ENCODE measurements at regions not wholly inside any gene's neighbourhood (a gene's known extent, or its start where the extent isn't known, plus 50 kb on each side); places are given as distances from the start of the nearest gene placed in this dataset.

DNA sequence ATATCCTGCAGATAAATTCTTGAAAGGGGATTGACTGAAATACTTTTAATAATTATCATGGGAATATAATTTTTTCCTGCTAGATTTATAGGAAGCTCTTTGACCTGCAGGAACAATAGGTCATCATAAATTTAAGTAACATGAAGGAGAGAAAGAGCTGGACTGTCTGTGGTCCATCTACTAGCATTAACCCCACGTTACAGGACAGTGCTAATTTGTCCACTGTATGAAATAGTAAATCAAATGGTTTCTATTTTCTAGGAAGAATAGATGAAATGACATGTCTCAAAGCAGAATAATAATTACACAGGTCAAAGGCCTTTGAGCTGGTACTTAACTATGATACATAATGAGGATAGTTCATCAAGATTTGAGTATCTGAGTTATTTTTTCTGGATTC is 825.4 kb upstream of the CNTN5 start:
- TF ChIP-seq EZH2phosphoT487 (IDR thresholded peaks at IDR 0.05) (no peak), EZH2 (IDR thresholded peaks at IDR 0.05) (no peak)
- TF ChIP-seq, protein P1, sequence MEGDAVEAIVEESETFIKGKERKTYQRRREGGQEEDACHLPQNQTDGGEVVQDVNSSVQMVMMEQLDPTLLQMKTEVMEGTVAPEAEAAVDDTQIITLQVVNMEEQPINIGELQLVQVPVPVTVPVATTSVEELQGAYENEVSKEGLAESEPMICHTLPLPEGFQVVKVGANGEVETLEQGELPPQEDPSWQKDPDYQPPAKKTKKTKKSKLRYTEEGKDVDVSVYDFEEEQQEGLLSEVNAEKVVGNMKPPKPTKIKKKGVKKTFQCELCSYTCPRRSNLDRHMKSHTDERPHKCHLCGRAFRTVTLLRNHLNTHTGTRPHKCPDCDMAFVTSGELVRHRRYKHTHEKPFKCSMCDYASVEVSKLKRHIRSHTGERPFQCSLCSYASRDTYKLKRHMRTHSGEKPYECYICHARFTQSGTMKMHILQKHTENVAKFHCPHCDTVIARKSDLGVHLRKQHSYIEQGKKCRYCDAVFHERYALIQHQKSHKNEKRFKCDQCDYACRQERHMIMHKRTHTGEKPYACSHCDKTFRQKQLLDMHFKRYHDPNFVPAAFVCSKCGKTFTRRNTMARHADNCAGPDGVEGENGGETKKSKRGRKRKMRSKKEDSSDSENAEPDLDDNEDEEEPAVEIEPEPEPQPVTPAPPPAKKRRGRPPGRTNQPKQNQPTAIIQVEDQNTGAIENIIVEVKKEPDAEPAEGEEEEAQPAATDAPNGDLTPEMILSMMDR (IDR thresholded peaks at IDR 0.05) = no peak
- Histone ChIP-seq H3K4me1 (no peaks in the 10 kb centered on the region), H3K36me3 (no peaks in the 10 kb centered on the region), H3K9me3 (ENCODE audit: low read depth) (no peaks in the 10 kb centered on the region), H3K4me3 (no peak overlapping the region), H3F3A (ENCODE audit: low read depth) (no peaks in the 10 kb centered on the region), H2AFZ (replicated peaks) (no peak overlapping the region), H3K27me3 (no peaks in the 10 kb centered on the region), H3K79me2 (ENCODE audit: low read depth) (no peaks in the 10 kb centered on the region), H3K4me2 (no peak overlapping the region), H4K20me1 (ENCODE audit: low read depth) (no peaks in the 10 kb centered on the region), H3K9ac (no peak overlapping the region), H3K27ac (no peak overlapping the region)
- H3K27ac Mint-ChIP-seq = no peak overlapping the region
- no peaks in the 10 kb centered on the region for H3K9me3 Mint-ChIP-seq
- H3K4me3 Mint-ChIP-seq = no peak overlapping the region
- no peak for DNase-seq (ENCODE audit: low spot score)
- no peaks in the 10 kb centered on the region for H3K27me3 Mint-ChIP-seq (ENCODE audit: insufficient read depth, low read depth)
- no peaks in the 10 kb centered on the region for H3K36me3 Mint-ChIP-seq
- H3K4me1 Mint-ChIP-seq = no peaks in the 10 kb centered on the region

DNA sequence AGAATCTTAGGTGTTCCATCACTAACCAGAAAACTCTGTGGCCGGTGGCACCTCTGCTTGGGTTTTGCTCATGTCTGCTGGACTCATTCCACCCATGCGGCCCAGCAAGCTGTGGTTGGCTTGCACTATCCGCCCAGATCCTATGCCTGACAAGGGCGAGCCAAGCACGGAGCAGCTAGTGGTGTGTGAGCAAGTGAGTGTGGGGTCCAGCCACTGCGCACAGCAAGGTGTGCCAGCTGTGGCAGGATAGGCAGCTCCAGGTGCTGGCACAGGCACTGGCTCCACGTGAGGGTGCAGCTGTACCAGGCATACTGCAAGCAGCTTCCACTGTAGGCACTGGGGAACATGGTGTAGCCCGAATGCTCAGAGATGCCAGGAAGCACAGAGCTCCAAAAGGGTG is 813.7 kb upstream of the CNTN5 start:
- DNase-seq (ENCODE audit: low spot score) = no peak
- Histone ChIP-seq H3K4me2 (no peak overlapping the region), H3K9me3 (ENCODE audit: low read depth) (no peaks in the 10 kb centered on the region), H3K9ac (no peak overlapping the region), H4K20me1 (ENCODE audit: low read depth) (no peaks in the 10 kb centered on the region), H3F3A (ENCODE audit: low read depth) (no peaks in the 10 kb centered on the region), H2AFZ (replicated peaks) (no peak overlapping the region), H3K79me2 (ENCODE audit: low read depth) (no peaks in the 10 kb centered on the region), H3K27me3 (no peaks in the 10 kb centered on the region), H3K36me3 (no peaks in the 10 kb centered on the region), H3K4me3 (no peak overlapping the region), H3K4me1 (no peaks in the 10 kb centered on the region), H3K27ac (no peak overlapping the region)
- Mint-ChIP-seq H3K4me3 (no peak overlapping the region), H3K36me3 (no peaks in the 10 kb centered on the region), H3K4me1 (no peaks in the 10 kb centered on the region), H3K9me3 (no peaks in the 10 kb centered on the region), H3K27ac (no peak overlapping the region), H3K27me3 (ENCODE audit: insufficient read depth, low read depth) (no peaks in the 10 kb centered on the region)
- TF ChIP-seq, protein P1 (IDR thresholded peaks at IDR 0.05) = no peak
- no peak for TF ChIP-seq EZH2phosphoT487 (IDR thresholded peaks at IDR 0.05)
- no peak for TF ChIP-seq EZH2 (IDR thresholded peaks at IDR 0.05)

DNA sequence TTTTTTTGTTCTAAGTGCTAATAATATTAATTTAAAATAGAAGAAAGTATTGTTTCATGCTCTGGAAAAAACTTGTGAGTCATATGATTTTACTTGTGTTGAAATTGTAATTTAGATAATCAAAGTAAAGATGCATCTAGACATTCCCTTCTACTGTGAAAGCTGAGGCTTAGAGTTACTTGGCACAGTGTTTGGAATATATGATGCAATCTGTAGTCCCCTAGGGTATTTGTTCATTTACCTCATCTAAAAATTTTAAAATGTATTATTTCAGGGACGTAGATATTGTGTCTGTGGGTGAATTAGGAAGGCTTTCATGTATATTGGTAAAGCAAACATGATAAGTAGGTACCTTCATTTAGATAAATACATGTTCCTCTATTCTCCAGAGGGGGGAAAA is 793.5 kb upstream of the CNTN5 start:
- Mint-ChIP-seq H3K4me1 (no peaks in the 10 kb centered on the region), H3K4me3 (no peak overlapping the region), H3K9me3 (no peaks in the 10 kb centered on the region), H3K27ac (no peak overlapping the region), H3K27me3 (ENCODE audit: insufficient read depth, low read depth) (no peaks in the 10 kb centered on the region), H3K36me3 (no peaks in the 10 kb centered on the region)
- H3K27me3 ChIP-seq = no peaks in the 10 kb centered on the region
- H3K4me1 ChIP-seq = no peaks in the 10 kb centered on the region
- no peak overlapping the region for H3K4me3 ChIP-seq
- H3K4me2 ChIP-seq = no peak overlapping the region
- no peak overlapping the region for H2AFZ ChIP-seq (replicated peaks)
- H3K27ac ChIP-seq = no peak overlapping the region
- no peaks in the 10 kb centered on the region for H4K20me1 ChIP-seq (ENCODE audit: low read depth)
- H3K36me3 ChIP-seq = no peaks in the 10 kb centered on the region
- TF ChIP-seq EZH2 (IDR thresholded peaks at IDR 0.05) = no peak
- no peak for TF ChIP-seq EZH2phosphoT487 (IDR thresholded peaks at IDR 0.05)
- TF ChIP-seq, protein P1 (IDR thresholded peaks at IDR 0.05) = no peak
- no peak for DNase-seq (ENCODE audit: low spot score)
- H3K9ac ChIP-seq = no peak overlapping the region
- no peaks in the 10 kb centered on the region for H3K9me3 ChIP-seq (ENCODE audit: low read depth)
- H3F3A ChIP-seq (ENCODE audit: low read depth) = no peaks in the 10 kb centered on the region
- H3K79me2 ChIP-seq (ENCODE audit: low read depth) = no peaks in the 10 kb centered on the region

DNA sequence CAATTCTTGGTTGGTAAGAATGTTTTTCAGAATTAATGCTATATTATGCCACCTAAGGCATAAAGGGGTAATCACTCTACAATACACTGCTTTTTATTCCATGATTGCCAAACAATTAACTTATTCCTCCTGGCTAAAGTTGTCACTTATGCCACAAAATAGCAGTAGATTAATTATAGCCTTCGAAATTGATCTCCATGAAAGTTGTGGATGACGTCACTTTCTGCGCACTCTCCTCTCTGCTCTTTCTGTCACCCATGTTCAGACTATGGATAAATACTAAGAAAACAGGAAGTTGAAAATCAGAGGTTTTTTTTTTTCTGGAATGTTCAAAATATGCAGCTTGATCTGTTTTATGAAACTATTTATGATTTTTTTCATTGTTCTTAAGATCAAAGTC is 790.1 kb upstream of the CNTN5 start:
- TF ChIP-seq, protein P1 (IDR thresholded peaks at IDR 0.05) = no peak
- no peak for TF ChIP-seq EZH2 (IDR thresholded peaks at IDR 0.05)
- TF ChIP-seq EZH2phosphoT487 (IDR thresholded peaks at IDR 0.05) = no peak
- no peak overlapping the region for H3K27ac ChIP-seq
- no peaks in the 10 kb centered on the region for H3F3A ChIP-seq (ENCODE audit: low read depth)
- no peak overlapping the region for H3K4me2 ChIP-seq
- no peaks in the 10 kb centered on the region for H3K36me3 ChIP-seq
- no peak overlapping the region for H3K4me3 ChIP-seq
- Mint-ChIP-seq H3K4me1 (peaks cover 3% of the 10 kb centered on the region), H3K27me3 (ENCODE audit: insufficient read depth, low read depth) (no peaks in the 10 kb centered on the region), H3K4me3 (no peak overlapping the region), H3K36me3 (no peaks in the 10 kb centered on the region), H3K9me3 (no peaks in the 10 kb centered on the region), H3K27ac (no peak overlapping the region)
- H3K27me3 ChIP-seq = no peaks in the 10 kb centered on the region
- DNase-seq (ENCODE audit: low spot score) = no peak
- H2AFZ ChIP-seq (replicated peaks) = no peak overlapping the region
- H3K9me3 ChIP-seq (ENCODE audit: low read depth) = no peaks in the 10 kb centered on the region
- no peaks in the 10 kb centered on the region for H3K4me1 ChIP-seq
- H3K9ac ChIP-seq = no peak overlapping the region
- no peaks in the 10 kb centered on the region for H3K79me2 ChIP-seq (ENCODE audit: low read depth)
- H4K20me1 ChIP-seq (ENCODE audit: low read depth) = no peaks in the 10 kb centered on the region
